NCI-H1930 (cell line): ENCODE measurements at regions not wholly inside any gene's neighbourhood (a gene's known extent, or its start where the extent isn't known, plus 50 kb on each side); places are given as distances from the start of the nearest gene placed in this dataset.
"Not testable (repeated sequence)": the region's sequence is repeated elsewhere in the genome, so short reads cannot be mapped to it uniquely, and the experiment has no call there.

Source experiments
- DNase-seq, 2 experiments: peaks; one replicate each; lab custom pipeline; 2025; lab: John Stamatoyannopoulos, UW

GRCh38 chr20:41786158-41786557 lies 168.0 kb upstream of the CHD6 start:
- DNase-seq, result no peak

GRCh38 chr20:41784209-41784958 lies 166.2 kb upstream of the CHD6 start:
- no peak for DNase-seq

- no peak for DNase-seq
These were observed 165.4 kb upstream of the CHD6 start for GRCh38 chr20:41783423-41784208.

GRCh38 chr20:41782730-41783406 lies 164.7 kb upstream of the CHD6 start:
- DNase-seq, result no peak

- DNase-seq, result no peak
These were observed 164.1 kb upstream of the CHD6 start for GRCh38 chr20:41782255-41782654.

- DNase-seq, result no peak
These were observed 158.2 kb upstream of the CHD6 start for GRCh38 chr20:41776421-41776820.

GRCh38 chr20:41774291-41774690 lies 156.1 kb upstream of the CHD6 start:
- DNase-seq, result no peak

- DNase-seq, result no peak
These were observed 152.8 kb upstream of the CHD6 start for GRCh38 chr20:41770965-41771364.

- no peak for DNase-seq
These were observed 152.2 kb upstream of the CHD6 start for GRCh38 chr20:41770427-41770826.

GRCh38 chr20:41769592-41770018 lies 151.4 kb upstream of the CHD6 start:
- no peak for DNase-seq

- DNase-seq, result no peak
These were observed 132.0 kb upstream of the CHD6 start for GRCh38 chr20:41750137-41750536.

GRCh38 chr20:41748756-41749582 lies 130.8 kb upstream of the CHD6 start:
- DNase-seq, result no peak

GRCh38 chr20:41748051-41748450 lies 129.9 kb upstream of the CHD6 start:
- DNase-seq, result no peak

GRCh38 chr20:41747226-41747625 lies 129.0 kb upstream of the CHD6 start:
- DNase-seq, result no peak

- DNase-seq, result no peak
These were observed 128.5 kb upstream of the CHD6 start for GRCh38 chr20:41746635-41747034.

- DNase-seq, result peak in 1 of 2 experiments; percentile 55
These were observed 120.5 kb upstream of the CHD6 start for GRCh38 chr20:41738604-41739206.

- no peak for DNase-seq
These were observed 117.8 kb upstream of the CHD6 start for GRCh38 chr20:41735949-41736348.

GRCh38 chr20:41734506-41734945 lies 116.3 kb upstream of the CHD6 start:
- peak; percentile 14 to 34 for DNase-seq

GRCh38 chr20:41733151-41733550 lies 115.0 kb upstream of the CHD6 start:
- DNase-seq, result no peak

GRCh38 chr20:41731198-41731597 lies 113.0 kb upstream of the CHD6 start:
- not testable (repeated sequence) for DNase-seq

GRCh38 chr20:41727681-41728080 lies 109.5 kb upstream of the CHD6 start:
- not testable (repeated sequence) for DNase-seq
